ENCODE measurements at regions not wholly inside any gene's neighbourhood (a gene's known extent, or its start where the extent isn't known, plus 50 kb on each side); places are given as distances from the start of the nearest gene placed in this dataset.

GRCh38 chr16:60553090-60553757 is 1483.0 kb downstream of the CDH8 start:
- ChIA-PET POLR2A (no interaction called here), CTCF (no interaction called here)
- DNase-seq (ENCODE audit: low read depth, low spot score) (no peak), ATAC-seq (no peak)
- Histone ChIP-seq H3K27ac (ENCODE audit: low read length) (no peak overlapping the region), H3K4me1 (ENCODE audit: control insufficient read depth, insufficient read depth, low read length) (no peaks in the 10 kb centered on the region), H3K36me3 (ENCODE audit: control insufficient read depth, insufficient read depth, low read length) (no peaks in the 10 kb centered on the region), H3K27me3 (ENCODE audit: control insufficient read depth, insufficient read depth, low read length) (no peaks in the 10 kb centered on the region), H3K4me3 (ENCODE audit: low read depth in 2 of 2, low read length in 2 of 2) (no peak overlapping the region), H3K9me3 (ENCODE audit: control insufficient read depth, insufficient read depth, low read depth, low read length) (no peaks in the 10 kb centered on the region)
- TF ChIP-seq REST (IDR thresholded peaks at IDR 0.05; ENCODE audit: insufficient read depth in 1 of 2, low read depth in 2 of 2, low read length in 1 of 2) (no peak), SIN3A (IDR thresholded peaks at IDR 0.05; ENCODE audit: borderline replicate concordance, insufficient read depth, low read depth, low read length) (no peak), TCF7L2 (IDR thresholded peaks at IDR 0.05; ENCODE audit: low read depth, low read length) (no peak), CTCF (IDR thresholded peaks at IDR 0.05) (no peak), POLR2AphosphoS5 (IDR thresholded peaks at IDR 0.05; ENCODE audit: low read depth, low read length) (no peak)
- in situ Hi-C loops (cut with HindIII; ENCODE audit: low pct_unique_long_range_greater_than_20kb, low sequenced_read_pairs) (no loop called here), intact Hi-C loops (cut with micrococcal nuclease; ENCODE audit: unreplicated experiment) (no loop called here)
- no TSS peak for BruUV-seq (replicated peaks)

- no TSS peak for BruUV-seq (replicated peaks)
- H3K36me3 ChIP-seq (ENCODE audit: control insufficient read depth, insufficient read depth, low read length), result no peaks in the 10 kb centered on the region
- DNase-seq (ENCODE audit: low read depth, low spot score) (no peak), ATAC-seq (no peak)
- intact Hi-C loops (cut with micrococcal nuclease; ENCODE audit: unreplicated experiment), result no loop called here
- in situ Hi-C loops (cut with HindIII; ENCODE audit: low pct_unique_long_range_greater_than_20kb, low sequenced_read_pairs), result no loop called here
- CTCF ChIA-PET, result no interaction called here
- no peak for TF ChIP-seq POLR2AphosphoS5 (IDR thresholded peaks at IDR 0.05; ENCODE audit: low read depth, low read length)
- no peak for TF ChIP-seq CTCF (IDR thresholded peaks at IDR 0.05)
- no peak for TF ChIP-seq SIN3A (IDR thresholded peaks at IDR 0.05; ENCODE audit: borderline replicate concordance, insufficient read depth, low read depth, low read length)
- TF ChIP-seq TCF7L2 (IDR thresholded peaks at IDR 0.05; ENCODE audit: low read depth, low read length), result no peak
- TF ChIP-seq REST (IDR thresholded peaks at IDR 0.05; ENCODE audit: insufficient read depth in 1 of 2, low read depth in 2 of 2, low read length in 1 of 2), result no peak
- H3K4me3 ChIP-seq (ENCODE audit: low read depth in 2 of 2, low read length in 2 of 2), result no peak overlapping the region
- no peak overlapping the region for H3K27ac ChIP-seq (ENCODE audit: low read length)
- H3K4me1 ChIP-seq (ENCODE audit: control insufficient read depth, insufficient read depth, low read length), result no peaks in the 10 kb centered on the region
- POLR2A ChIA-PET, result no interaction called here
- H3K9me3 ChIP-seq (ENCODE audit: control insufficient read depth, insufficient read depth, low read depth, low read length), result no peaks in the 10 kb centered on the region
- no peaks in the 10 kb centered on the region for H3K27me3 ChIP-seq (ENCODE audit: control insufficient read depth, insufficient read depth, low read length)
These were observed 1494.7 kb downstream of the CDH8 start for GRCh38 chr16:60541535-60541934.

Data from Panc1 (cell line).